Suppressor macrophage treated with lipopolysaccharide for 4 hours (primary cell): ENCODE measurements at regions not wholly inside any gene's neighbourhood (a gene's known extent, or its start where the extent isn't known, plus 50 kb on each side); places are given as distances from the start of the nearest gene placed in this dataset.

Experiments used
- DNase-seq: peaks from one replicate; pipeline ENCODE4 v3.0.0-alpha.2; 2020

GRCh38 chr10:130858626-130859025 is 452.9 kb downstream of the TCERG1L start:
- DNase-seq, result no peak

- DNase-seq, result no peak
Observed at GRCh38 chr10:130859427-130859826, 452.1 kb downstream of the TCERG1L start.

- no peak for DNase-seq
Observed at GRCh38 chr10:130862122-130862521, 449.4 kb downstream of the TCERG1L start.

- DNase-seq, result no peak
Observed at GRCh38 chr10:130862626-130863025, 448.9 kb downstream of the TCERG1L start.

- no peak for DNase-seq
Observed at GRCh38 chr10:130863044-130863443, 448.5 kb downstream of the TCERG1L start.

GRCh38 chr10:130864961-130865818 is 446.3 kb downstream of the TCERG1L start:
- no peak for DNase-seq

- DNase-seq, result no peak
Observed at GRCh38 chr10:130866857-130867256, 444.7 kb downstream of the TCERG1L start.

- DNase-seq, result no peak
Observed at GRCh38 chr10:130867446-130868194, 443.9 kb downstream of the TCERG1L start.

GRCh38 chr10:130869179-130869841 is 442.2 kb downstream of the TCERG1L start:
- no peak for DNase-seq

GRCh38 chr10:130871406-130871805 is 440.1 kb downstream of the TCERG1L start:
- DNase-seq, result no peak

GRCh38 chr10:130873636-130874035 is 437.9 kb downstream of the TCERG1L start:
- DNase-seq, result no peak

- no peak for DNase-seq
Observed at GRCh38 chr10:130875116-130875515, 436.4 kb downstream of the TCERG1L start.

GRCh38 chr10:130875897-130876472 is 435.5 kb downstream of the TCERG1L start:
- DNase-seq, result no peak

GRCh38 chr10:130877126-130877525 is 434.4 kb downstream of the TCERG1L start:
- DNase-seq, result no peak

GRCh38 chr10:130878131-130878530 is 433.4 kb downstream of the TCERG1L start:
- no peak for DNase-seq

- DNase-seq, result no peak
Observed at GRCh38 chr10:130882906-130883305, 428.6 kb downstream of the TCERG1L start.

GRCh38 chr10:130884456-130884855 is 427.1 kb downstream of the TCERG1L start:
- no peak for DNase-seq

GRCh38 chr10:130885021-130885655 is 426.4 kb downstream of the TCERG1L start:
- DNase-seq, result no peak

- DNase-seq, result no peak
Observed at GRCh38 chr10:130887170-130887569, 424.4 kb downstream of the TCERG1L start.

GRCh38 chr10:130888493-130888892 is 423.0 kb downstream of the TCERG1L start:
- DNase-seq, result no peak

- DNase-seq, result no peak
Observed at GRCh38 chr10:130889240-130889639, 422.3 kb downstream of the TCERG1L start.

GRCh38 chr10:130889780-130890179 is 421.7 kb downstream of the TCERG1L start:
- DNase-seq, result no peak

- DNase-seq, result no peak
Observed at GRCh38 chr10:130891066-130891465, 420.5 kb downstream of the TCERG1L start.
